ENCODE measurements at regions not wholly inside any gene's neighbourhood (a gene's known extent, or its start where the extent isn't known, plus 50 kb on each side); places are given as distances from the start of the nearest gene placed in this dataset.
A peak's percentile ranks its signal among the peaks of the same experiment; 100 is the strongest.

GRCh38 chr1:78322928-78323680 lies 167.7 kb upstream of the PTGFR start:
- no CpG with 5 or more reads among the region's 2 CpGs for WGBS (ENCODE audit: insufficient coverage)
- H3K27ac Mint-ChIP-seq = no peak overlapping the region
- no peaks in the 10 kb centered on the region for H3K4me1 ChIP-seq (ENCODE audit: control insufficient read depth in 1 of 2, extremely low read depth in 1 of 2, insufficient read depth in 2 of 2, low read length in 2 of 2)

GRCh38 chr1:78325293-78325692 lies 165.5 kb upstream of the PTGFR start:
- H3K36me3 Mint-ChIP-seq = no peaks in the 10 kb centered on the region
- H3K4me3 Mint-ChIP-seq = no peak overlapping the region
- H3K4me1 Mint-ChIP-seq = no peaks in the 10 kb centered on the region
- peaks cover 0 to 10% of the 10 kb centered on the region in 2 donors for H3K27me3 Mint-ChIP-seq
- ATAC-seq (replicated peaks in 1 of 4) (no peak), DNase-seq (no peak)
- ChIA-PET CTCF (no interaction called here), POLR2A (no interaction called here)
- no peaks in the 10 kb centered on the region for H3K9me3 Mint-ChIP-seq
- WGBS (ENCODE audit: insufficient coverage) = 70% methylated on average over 2 of the region's 3 CpGs
- Histone ChIP-seq H3K9me3 (no peaks in the 10 kb centered on the region), H3K4me1 (ENCODE audit: control insufficient read depth in 1 of 2, extremely low read depth in 1 of 2, insufficient read depth in 2 of 2, low read length in 2 of 2) (no peaks in the 10 kb centered on the region), H3K36me3 (ENCODE audit: control insufficient read depth in 2 of 2, extremely low read depth in 1 of 2, insufficient read depth in 1 of 2, low read length in 1 of 2) (no peaks in the 10 kb centered on the region), H3K27me3 (replicated peaks in 1 of 2; ENCODE audit: control insufficient read depth in 2 of 2, extremely low read depth in 1 of 2, insufficient read depth in 2 of 2, low read length in 1 of 2) (no peaks in the 10 kb centered on the region), H3K27ac (ENCODE audit: low read length) (no peak overlapping the region), H3K4me3 (ENCODE audit: control insufficient read depth in 1 of 2, extremely low read depth in 1 of 2, low read length in 1 of 2) (no peak overlapping the region)
- no peak overlapping the region for H3K27ac Mint-ChIP-seq

More at GRCh38 chr1:78322928-78323680, 167.7 kb upstream of the PTGFR start:
- Mint-ChIP-seq H3K36me3 (no peaks in the 10 kb centered on the region), H3K9me3 (no peaks in the 10 kb centered on the region), H3K4me1 (no peaks in the 10 kb centered on the region), H3K27me3 (peaks cover 0 to 4% of the 10 kb centered on the region in 2 donors), H3K4me3 (no peak overlapping the region)
- Histone ChIP-seq H3K4me3 (ENCODE audit: control insufficient read depth in 1 of 2, extremely low read depth in 1 of 2, low read length in 1 of 2) (no peak overlapping the region), H3K36me3 (ENCODE audit: control insufficient read depth in 2 of 2, extremely low read depth in 1 of 2, insufficient read depth in 1 of 2, low read length in 1 of 2) (no peaks in the 10 kb centered on the region), H3K9me3 (no peaks in the 10 kb centered on the region), H3K27me3 (replicated peaks in 1 of 2; ENCODE audit: control insufficient read depth in 2 of 2, extremely low read depth in 1 of 2, insufficient read depth in 2 of 2, low read length in 1 of 2) (no peaks in the 10 kb centered on the region), H3K27ac (ENCODE audit: low read length) (no peak overlapping the region)
- CTCF ChIA-PET = no interaction called here
- DNase-seq (no peak), ATAC-seq (replicated peaks in 1 of 4) (no peak)
- POLR2A ChIA-PET = no interaction called here

- no peak overlapping the region for H3K4me3 ChIP-seq (ENCODE audit: control insufficient read depth in 1 of 2, extremely low read depth in 1 of 2, low read length in 1 of 2)
- H3K27ac Mint-ChIP-seq = no peak overlapping the region
- no peaks in the 10 kb centered on the region for H3K27me3 ChIP-seq (replicated peaks in 1 of 2; ENCODE audit: control insufficient read depth in 2 of 2, extremely low read depth in 1 of 2, insufficient read depth in 2 of 2, low read length in 1 of 2)
- H3K4me1 Mint-ChIP-seq = no peaks in the 10 kb centered on the region
- no peaks in the 10 kb centered on the region for H3K9me3 Mint-ChIP-seq
- H3K27me3 Mint-ChIP-seq = peaks cover 5 to 12% of the 10 kb centered on the region in 2 donors
- ChIA-PET CTCF (no interaction called here), POLR2A (no interaction called here)
- WGBS (ENCODE audit: insufficient coverage) = 67% methylated on average over 2 of the region's 5 CpGs
- H3K9me3 ChIP-seq = no peaks in the 10 kb centered on the region
- ATAC-seq (replicated peaks in 1 of 4) (no peak), DNase-seq (no peak)
- H3K36me3 ChIP-seq (ENCODE audit: control insufficient read depth in 2 of 2, extremely low read depth in 1 of 2, insufficient read depth in 1 of 2, low read length in 1 of 2) = no peaks in the 10 kb centered on the region
- H3K4me3 Mint-ChIP-seq = no peak overlapping the region
- no peaks in the 10 kb centered on the region for H3K36me3 Mint-ChIP-seq
- no peaks in the 10 kb centered on the region for H3K4me1 ChIP-seq (ENCODE audit: control insufficient read depth in 1 of 2, extremely low read depth in 1 of 2, insufficient read depth in 2 of 2, low read length in 2 of 2)
- no peak overlapping the region for H3K27ac ChIP-seq (ENCODE audit: low read length)
Observed at GRCh38 chr1:78329475-78329874, 161.3 kb upstream of the PTGFR start.

GRCh38 chr1:78331799-78332198 lies 159.0 kb upstream of the PTGFR start:
- H3K27ac ChIP-seq (ENCODE audit: low read length) = no peak overlapping the region
- CTCF ChIA-PET = no interaction called here
- DNase-seq (no peak), ATAC-seq (replicated peaks in 1 of 4) (no peak)
- Mint-ChIP-seq H3K4me3 (no peak overlapping the region), H3K27ac (no peak overlapping the region), H3K36me3 (no peaks in the 10 kb centered on the region), H3K27me3 (peaks cover 5 to 12% of the 10 kb centered on the region in 2 donors), H3K4me1 (no peaks in the 10 kb centered on the region), H3K9me3 (no peaks in the 10 kb centered on the region)
- no peaks in the 10 kb centered on the region for H3K4me1 ChIP-seq (ENCODE audit: control insufficient read depth in 1 of 2, extremely low read depth in 1 of 2, insufficient read depth in 2 of 2, low read length in 2 of 2)
- POLR2A ChIA-PET = interaction anchor here in 1 of 2 donors (0.7 kb wide), 1 partner anchor 10 kb away, joined by 3 read pairs; no protein-coding TSS in a partner anchor
- no peaks in the 10 kb centered on the region for H3K9me3 ChIP-seq
- WGBS (ENCODE audit: insufficient coverage) = no CpG with 5 or more reads among the region's 1 CpG
- H3K36me3 ChIP-seq (ENCODE audit: control insufficient read depth in 2 of 2, extremely low read depth in 1 of 2, insufficient read depth in 1 of 2, low read length in 1 of 2) = no peaks in the 10 kb centered on the region
- no peak overlapping the region for H3K4me3 ChIP-seq (ENCODE audit: control insufficient read depth in 1 of 2, extremely low read depth in 1 of 2, low read length in 1 of 2)
- H3K27me3 ChIP-seq (replicated peaks in 1 of 2; ENCODE audit: control insufficient read depth in 2 of 2, extremely low read depth in 1 of 2, insufficient read depth in 2 of 2, low read length in 1 of 2) = no peaks in the 10 kb centered on the region

- Histone ChIP-seq H3K27ac (ENCODE audit: low read length) (no peak overlapping the region), H3K27me3 (replicated peaks in 1 of 2; ENCODE audit: control insufficient read depth in 2 of 2, extremely low read depth in 1 of 2, insufficient read depth in 2 of 2, low read length in 1 of 2) (no peaks in the 10 kb centered on the region), H3K36me3 (ENCODE audit: control insufficient read depth in 2 of 2, extremely low read depth in 1 of 2, insufficient read depth in 1 of 2, low read length in 1 of 2) (no peaks in the 10 kb centered on the region), H3K9me3 (no peaks in the 10 kb centered on the region), H3K4me3 (ENCODE audit: control insufficient read depth in 1 of 2, extremely low read depth in 1 of 2, low read length in 1 of 2) (no peak overlapping the region), H3K4me1 (ENCODE audit: control insufficient read depth in 1 of 2, extremely low read depth in 1 of 2, insufficient read depth in 2 of 2, low read length in 2 of 2) (no peaks in the 10 kb centered on the region)
- DNase-seq (peak in 1 of 35 experiments; percentile 2), ATAC-seq (replicated peaks in 1 of 4) (peak in 1 of 4 experiments; percentile 38)
- no CpG with 5 or more reads among the region's 4 CpGs for WGBS (ENCODE audit: insufficient coverage)
- POLR2A ChIA-PET = interaction anchor here in 1 of 2 donors (0.7 kb wide), 1 partner anchor 90 kb away, joined by 3 read pairs; no protein-coding TSS in a partner anchor
- Mint-ChIP-seq H3K4me1 (no peaks in the 10 kb centered on the region), H3K27me3 (peaks cover 5 to 12% of the 10 kb centered on the region in 2 donors), H3K4me3 (no peak overlapping the region), H3K9me3 (no peaks in the 10 kb centered on the region), H3K36me3 (no peaks in the 10 kb centered on the region), H3K27ac (no peak overlapping the region)
- CTCF ChIA-PET = interaction anchor here in 1 of 2 donors (0.5 kb wide), 1 partner anchor 287 kb away, joined by 4 read pairs; the partner anchor contains the start of gene IFI44L
Observed at GRCh38 chr1:78333502-78333901, 157.3 kb upstream of the PTGFR start.

GRCh38 chr1:78334114-78334513 lies 156.7 kb upstream of the PTGFR start:
- Histone ChIP-seq H3K4me3 (ENCODE audit: control insufficient read depth in 1 of 2, extremely low read depth in 1 of 2, low read length in 1 of 2) (no peak overlapping the region), H3K4me1 (ENCODE audit: control insufficient read depth in 1 of 2, extremely low read depth in 1 of 2, insufficient read depth in 2 of 2, low read length in 2 of 2) (no peaks in the 10 kb centered on the region), H3K27ac (ENCODE audit: low read length) (no peak overlapping the region), H3K36me3 (ENCODE audit: control insufficient read depth in 2 of 2, extremely low read depth in 1 of 2, insufficient read depth in 1 of 2, low read length in 1 of 2) (no peaks in the 10 kb centered on the region), H3K27me3 (replicated peaks in 1 of 2; ENCODE audit: control insufficient read depth in 2 of 2, extremely low read depth in 1 of 2, insufficient read depth in 2 of 2, low read length in 1 of 2) (no peaks in the 10 kb centered on the region), H3K9me3 (no peaks in the 10 kb centered on the region)
- DNase-seq (no peak), ATAC-seq (replicated peaks in 1 of 4) (no peak)
- H3K36me3 Mint-ChIP-seq = no peaks in the 10 kb centered on the region
- WGBS (ENCODE audit: insufficient coverage) = no CpG with 5 or more reads among the region's 2 CpGs
- peaks cover 5 to 6% of the 10 kb centered on the region in 2 donors for H3K27me3 Mint-ChIP-seq
- H3K9me3 Mint-ChIP-seq = no peaks in the 10 kb centered on the region
- H3K4me3 Mint-ChIP-seq = no peak overlapping the region
- H3K4me1 Mint-ChIP-seq = no peaks in the 10 kb centered on the region
- ChIA-PET POLR2A (interaction anchor here in 1 of 2 donors (0.7 kb wide), 1 partner anchor 90 kb away, joined by 3 read pairs; no protein-coding TSS in a partner anchor), CTCF (interaction anchor here in 1 of 2 donors (0.5 kb wide), 1 partner anchor 103 kb away, joined by 3 read pairs; no protein-coding TSS in a partner anchor)
- no peak overlapping the region for H3K27ac Mint-ChIP-seq
